ENCODE measurements at regions not wholly inside any gene's neighbourhood (a gene's known extent, or its start where the extent isn't known, plus 50 kb on each side); places are given as distances from the start of the nearest gene placed in this dataset.

- no peak overlapping the region for H3K4me3 ChIP-seq
- no peak for TF ChIP-seq CTCF (IDR thresholded peaks at IDR 0.05; ENCODE audit: borderline replicate concordance)
- no peak overlapping the region for H3K27ac ChIP-seq (replicated peaks)
- intact Hi-C loops (cut with micrococcal nuclease), result no loop called here
- peaks cover 4% of the 10 kb centered on the region for H3K27me3 ChIP-seq (ENCODE audit: low read depth)
- peaks cover 38% of the 10 kb centered on the region for H3K4me1 ChIP-seq
- peaks cover 7% of the 10 kb centered on the region for H3K9me3 ChIP-seq (replicated peaks)
- no peak for DNase-seq
- H3K36me3 ChIP-seq, result no peaks in the 10 kb centered on the region
Measured at GRCh38 chr15:70433586-70434324, 329.6 kb downstream of the UACA start.

- no peak overlapping the region for H3K4me3 ChIP-seq
- H3K36me3 ChIP-seq, result no peaks in the 10 kb centered on the region
- DNase-seq, result no peak
- no peak overlapping the region for H3K27ac ChIP-seq (replicated peaks)
- TF ChIP-seq CTCF (IDR thresholded peaks at IDR 0.05; ENCODE audit: borderline replicate concordance), result no peak
- peaks cover 7% of the 10 kb centered on the region for H3K9me3 ChIP-seq (replicated peaks)
- H3K27me3 ChIP-seq (ENCODE audit: low read depth), result peaks cover 4% of the 10 kb centered on the region
- H3K4me1 ChIP-seq, result peaks cover 31% of the 10 kb centered on the region
- intact Hi-C loops (cut with micrococcal nuclease), result no loop called here
Measured at GRCh38 chr15:70432924-70433495, 330.3 kb downstream of the UACA start.

DNA sequence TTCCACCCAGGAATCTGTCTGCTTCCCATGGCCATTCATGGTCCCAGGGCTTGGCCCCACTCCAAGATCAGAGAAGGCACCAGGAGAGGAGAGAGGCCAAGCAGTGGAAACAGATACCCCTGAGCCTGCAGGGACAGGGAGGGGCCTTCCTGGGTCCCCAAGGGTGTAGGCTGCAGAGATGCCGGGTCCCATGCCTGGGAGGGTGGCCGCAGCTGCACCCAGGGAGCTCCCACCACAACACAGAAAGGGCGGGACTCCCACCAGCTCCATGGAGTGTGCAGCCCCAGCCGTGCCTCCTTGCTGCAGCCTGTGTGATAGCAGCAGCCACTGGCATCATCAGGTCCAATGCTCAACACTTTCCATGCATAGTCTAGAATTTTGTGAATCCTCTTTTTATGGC is 331.5 kb downstream of the UACA start:
- no peak for TF ChIP-seq CTCF (IDR thresholded peaks at IDR 0.05; ENCODE audit: borderline replicate concordance)
- Histone ChIP-seq H3K27ac (replicated peaks) (no peak overlapping the region), H3K4me3 (no peak overlapping the region), H3K27me3 (ENCODE audit: low read depth) (peaks cover 16% of the 10 kb centered on the region), H3K9me3 (replicated peaks) (peaks cover 7% of the 10 kb centered on the region), H3K36me3 (no peaks in the 10 kb centered on the region), H3K4me1 (peaks cover 22% of the 10 kb centered on the region)
- intact Hi-C loops (cut with micrococcal nuclease), result no loop called here
- DNase-seq, result no peak

DNA sequence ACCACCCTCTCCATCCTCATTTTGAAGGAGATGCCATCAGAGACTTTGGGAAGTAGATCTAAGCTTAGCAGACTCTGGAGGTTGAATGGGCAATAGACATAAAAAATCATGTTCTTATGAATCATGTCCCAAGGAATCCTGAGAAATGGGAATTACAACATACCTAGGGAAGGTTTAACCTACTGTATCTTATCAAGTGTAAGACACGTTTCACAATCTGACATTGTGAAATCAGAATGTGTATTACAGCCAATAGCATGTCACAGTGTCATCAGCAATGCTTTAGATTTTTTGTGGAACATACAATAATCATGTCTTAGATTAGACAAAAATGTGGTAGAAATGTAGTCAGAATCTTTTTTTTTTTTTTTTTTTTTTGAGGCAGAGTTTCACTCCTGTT is 332.4 kb upstream of the TLE3 start:
- Histone ChIP-seq H3K36me3 (no peaks in the 10 kb centered on the region), H3K27ac (replicated peaks) (no peak overlapping the region), H3K9me3 (replicated peaks) (peaks cover 7% of the 10 kb centered on the region), H3K4me3 (no peak overlapping the region), H3K27me3 (ENCODE audit: low read depth) (peaks cover 29% of the 10 kb centered on the region), H3K4me1 (peaks cover 15% of the 10 kb centered on the region)
- TF ChIP-seq CTCF (IDR thresholded peaks at IDR 0.05; ENCODE audit: borderline replicate concordance), result no peak
- intact Hi-C loops (cut with micrococcal nuclease), result no loop called here
- no peak for DNase-seq

DNA sequence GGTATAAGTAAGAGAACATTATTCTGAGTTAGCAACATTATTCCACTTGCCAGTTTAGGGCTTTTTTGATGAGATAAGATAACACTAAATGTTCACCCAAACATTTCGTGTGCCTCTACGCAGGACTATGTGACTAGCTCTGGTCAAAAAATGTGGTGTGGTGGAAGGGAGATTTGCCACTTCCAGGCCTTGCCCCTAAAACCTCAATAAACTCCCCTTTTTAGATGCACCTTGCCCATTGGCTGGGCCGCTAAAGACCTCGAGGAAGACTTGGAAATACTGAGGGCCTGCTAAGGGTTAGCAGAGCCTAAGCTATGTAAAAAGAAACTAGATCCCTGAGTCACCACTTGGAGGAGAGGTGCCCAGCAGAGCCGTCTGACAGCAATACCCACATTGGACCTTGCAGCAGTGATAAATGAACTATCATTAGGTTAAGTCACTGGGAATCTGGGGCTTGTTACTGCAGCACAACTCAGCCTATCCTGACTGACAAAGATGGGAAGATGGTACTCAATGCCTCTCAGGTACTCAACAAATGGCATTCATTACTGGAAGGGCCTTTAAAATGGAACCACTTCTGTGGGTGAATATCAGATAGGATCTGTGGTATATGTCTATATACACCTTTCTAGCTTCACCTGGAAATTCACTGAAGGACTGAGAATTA is 331.5 kb upstream of the TLE3 start:
- TF ChIP-seq CTCF (IDR thresholded peaks at IDR 0.05; ENCODE audit: borderline replicate concordance), result no peak
- H3K27me3 ChIP-seq (ENCODE audit: low read depth), result peaks cover 33% of the 10 kb centered on the region
- DNase-seq, result no peak
- no peak overlapping the region for H3K27ac ChIP-seq (replicated peaks)
- H3K4me1 ChIP-seq, result peaks cover 8% of the 10 kb centered on the region
- no peak overlapping the region for H3K4me3 ChIP-seq
- H3K9me3 ChIP-seq (replicated peaks), result peaks cover 7% of the 10 kb centered on the region
- intact Hi-C loops (cut with micrococcal nuclease), result no loop called here
- no peaks in the 10 kb centered on the region for H3K36me3 ChIP-seq

Data from left ventricle myocardium inferior (tissue), 1 donor.